ENCODE measurements at regions not wholly inside any gene's neighbourhood (a gene's known extent, or its start where the extent isn't known, plus 50 kb on each side); places are given as distances from the start of the nearest gene placed in this dataset.

GRCh38 chr6:170199716-170200115 lies 91.2 kb downstream of the DLL1 start (continued):
- no peak for TF ChIP-seq STAT6 (CRISPR knock-in tag; conservative IDR thresholded peaks at IDR 0.05; ENCODE audit: low read depth)
- TF ChIP-seq NFE2L1 (CRISPR knock-in tag; IDR thresholded peaks at IDR 0.05) = no peak
- no peak for TF ChIP-seq GABPB1 (CRISPR knock-in tag; IDR thresholded peaks at IDR 0.05)
- TF ChIP-seq ERG (CRISPR knock-in tag; IDR thresholded peaks at IDR 0.05) = no peak
- TF ChIP-seq E2F1 (CRISPR knock-in tag; IDR thresholded peaks at IDR 0.05) = no peak
- TF ChIP-seq ETV6 (CRISPR knock-in tag; IDR thresholded peaks at IDR 0.05) = no peak

- Mint-ChIP-seq H3K4me3 (no peak overlapping the region), H3K9me3 (peaks cover 46% of the 10 kb centered on the region), H3K36me3 (peaks cover 24% of the 10 kb centered on the region), H3K27ac (no peak overlapping the region), H3K27me3 (ENCODE audit: low read depth) (peaks cover 3% of the 10 kb centered on the region; the same call in 1 of the 2 replicates), H3K4me1 (no peaks in the 10 kb centered on the region)
- no peak for TF ChIP-seq FOXP4 (CRISPR knock-in tag; IDR thresholded peaks at IDR 0.05)
- TF ChIP-seq MXD4 (CRISPR knock-in tag; IDR thresholded peaks at IDR 0.05; ENCODE audit: borderline replicate concordance) = no peak
- no peak for TF ChIP-seq CREM (CRISPR knock-in tag; IDR thresholded peaks at IDR 0.05)
- no peak for TF ChIP-seq SMAD3 (CRISPR knock-in tag; IDR thresholded peaks at IDR 0.05; ENCODE audit: borderline replicate concordance)
- no peak for TF ChIP-seq JAZF1 (CRISPR knock-in tag; IDR thresholded peaks at IDR 0.05)
- no peak for TF ChIP-seq ETV6 (CRISPR knock-in tag; IDR thresholded peaks at IDR 0.05)
- no peak for TF ChIP-seq FOXP1 (CRISPR knock-in tag; IDR thresholded peaks at IDR 0.05; ENCODE audit: borderline replicate concordance)
- TF ChIP-seq SP1 (CRISPR knock-in tag; conservative IDR thresholded peaks at IDR 0.05) = no peak
- TF ChIP-seq MLX (CRISPR knock-in tag; IDR thresholded peaks at IDR 0.05) = no peak
- TF ChIP-seq E2F4 (CRISPR knock-in tag; IDR thresholded peaks at IDR 0.05; ENCODE audit: borderline replicate concordance, low read depth) = no peak
- no peak for TF ChIP-seq GRHL2 (CRISPR knock-in tag; IDR thresholded peaks at IDR 0.05; ENCODE audit: insufficient replicate concordance, severe bottlenecking)
- no peak for TF ChIP-seq TCF7 (CRISPR knock-in tag; IDR thresholded peaks at IDR 0.05; ENCODE audit: low read depth)
- TF ChIP-seq ZBTB21 (CRISPR knock-in tag; IDR thresholded peaks at IDR 0.05; ENCODE audit: borderline replicate concordance) = no peak
- no peak for TF ChIP-seq JUN (CRISPR knock-in tag; IDR thresholded peaks at IDR 0.05)
- ATAC-seq (no peak), DNase-seq (ENCODE audit: low spot score) (no peak)
- CTCF ChIA-PET = no interaction called here
- POLR2A ChIA-PET = no interaction called here
Measured at GRCh38 chr6:170198298-170198697, 92.6 kb downstream of the DLL1 start.

All from WTC11 (cell line).